ENCODE measurements at regions not wholly inside any gene's neighbourhood (a gene's known extent, or its start where the extent isn't known, plus 50 kb on each side); places are given as distances from the start of the nearest gene placed in this dataset.

DNA sequence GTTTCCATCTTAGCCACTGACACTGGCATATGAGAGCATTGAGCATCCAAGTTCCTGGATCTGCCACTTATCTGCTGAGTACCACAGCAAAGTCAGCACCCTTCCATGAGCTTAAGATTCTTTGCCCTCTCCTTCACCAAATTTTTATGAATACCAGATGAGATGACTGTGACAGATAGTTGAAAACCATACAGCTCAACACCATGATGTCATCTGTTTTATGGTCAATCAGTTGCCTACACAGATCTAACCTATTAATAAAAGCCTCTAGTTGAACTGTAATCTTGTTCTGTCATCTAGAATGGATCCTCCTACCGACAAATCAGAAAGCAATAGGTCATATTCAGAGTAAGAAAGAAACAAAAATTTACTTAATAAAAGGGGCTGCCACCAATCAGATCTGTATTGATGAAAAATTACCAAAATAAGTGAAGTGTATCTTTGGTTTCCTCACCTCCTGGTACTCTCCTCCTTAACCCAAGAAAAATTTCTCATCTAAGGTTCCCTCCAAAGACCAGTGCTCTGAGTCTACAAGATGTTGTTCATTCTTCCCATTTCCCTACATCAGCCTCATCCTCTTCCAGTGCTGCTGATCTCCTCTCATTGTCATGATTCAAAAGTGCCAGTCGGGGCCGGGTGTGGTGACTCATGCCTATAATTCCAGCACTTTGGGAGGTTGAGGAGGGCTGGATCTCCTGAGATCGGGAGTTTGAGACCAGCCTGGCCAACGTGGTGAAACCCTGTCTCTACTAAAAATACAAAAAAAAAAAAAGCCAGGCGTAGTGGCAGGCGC is 138.8 kb upstream of the CTTNBP2NL start:
- ATAC-seq (no peak), DNase-seq (no peak)
- Histone ChIP-seq H3K36me3 (ENCODE audit: insufficient read depth in 1 of 2, low read depth in 1 of 2) (no peaks in the 10 kb centered on the region), H3K4me3 (no peak overlapping the region), H3K4me1 (no peaks in the 10 kb centered on the region), H3K27ac (no peak overlapping the region), H3K27me3 (ENCODE audit: insufficient read depth in 3 of 3, low read length in 2 of 3) (no peaks in the 10 kb centered on the region), H3K9me3 (no peaks in the 10 kb centered on the region)
- intact Hi-C loops (cut with DNase I), result no loop called here
- WGBS, 3 donors, result 68 to 79% (median 71%) methylated on average over 7 of the region's 7 CpGs
- TF ChIP-seq, protein P1, sequence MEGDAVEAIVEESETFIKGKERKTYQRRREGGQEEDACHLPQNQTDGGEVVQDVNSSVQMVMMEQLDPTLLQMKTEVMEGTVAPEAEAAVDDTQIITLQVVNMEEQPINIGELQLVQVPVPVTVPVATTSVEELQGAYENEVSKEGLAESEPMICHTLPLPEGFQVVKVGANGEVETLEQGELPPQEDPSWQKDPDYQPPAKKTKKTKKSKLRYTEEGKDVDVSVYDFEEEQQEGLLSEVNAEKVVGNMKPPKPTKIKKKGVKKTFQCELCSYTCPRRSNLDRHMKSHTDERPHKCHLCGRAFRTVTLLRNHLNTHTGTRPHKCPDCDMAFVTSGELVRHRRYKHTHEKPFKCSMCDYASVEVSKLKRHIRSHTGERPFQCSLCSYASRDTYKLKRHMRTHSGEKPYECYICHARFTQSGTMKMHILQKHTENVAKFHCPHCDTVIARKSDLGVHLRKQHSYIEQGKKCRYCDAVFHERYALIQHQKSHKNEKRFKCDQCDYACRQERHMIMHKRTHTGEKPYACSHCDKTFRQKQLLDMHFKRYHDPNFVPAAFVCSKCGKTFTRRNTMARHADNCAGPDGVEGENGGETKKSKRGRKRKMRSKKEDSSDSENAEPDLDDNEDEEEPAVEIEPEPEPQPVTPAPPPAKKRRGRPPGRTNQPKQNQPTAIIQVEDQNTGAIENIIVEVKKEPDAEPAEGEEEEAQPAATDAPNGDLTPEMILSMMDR (IDR thresholded peaks at IDR 0.05), result no peak

DNA sequence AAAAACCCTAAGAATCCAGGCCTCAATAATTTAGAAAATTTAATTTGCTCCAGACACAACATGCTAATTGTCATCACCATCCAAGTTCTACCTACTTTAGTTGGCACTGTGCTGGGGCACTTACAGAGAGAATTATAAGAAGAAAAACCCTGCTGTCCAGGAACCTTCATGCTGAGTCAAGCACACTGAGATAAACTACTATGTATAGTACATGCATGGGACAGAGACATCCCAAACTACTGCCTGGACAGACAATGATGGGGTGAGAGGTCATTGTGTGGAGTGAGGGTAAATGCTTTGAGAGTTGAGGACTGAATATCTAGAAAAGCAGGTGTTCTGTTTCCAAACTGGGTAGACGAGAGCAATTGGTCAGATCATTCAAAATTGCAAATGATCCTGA is 135.3 kb upstream of the CTTNBP2NL start:
- H3K4me1 ChIP-seq, result no peaks in the 10 kb centered on the region
- TF ChIP-seq, protein P1 (IDR thresholded peaks at IDR 0.05), result no peak
- no peak for DNase-seq
- 82 to 92% (median 91%) methylated on average over 1 of the region's 1 CpG for WGBS, 3 donors
- H3K27ac ChIP-seq, result no peak overlapping the region
- ATAC-seq, result no peak
- no peaks in the 10 kb centered on the region for H3K36me3 ChIP-seq (ENCODE audit: insufficient read depth in 1 of 2, low read depth in 1 of 2)
- no peak overlapping the region for H3K4me3 ChIP-seq
- H3K9me3 ChIP-seq, result no peaks in the 10 kb centered on the region
- intact Hi-C loops (cut with DNase I), result no loop called here
- H3K27me3 ChIP-seq (ENCODE audit: insufficient read depth in 3 of 3, low read length in 2 of 3), result no peaks in the 10 kb centered on the region

DNA sequence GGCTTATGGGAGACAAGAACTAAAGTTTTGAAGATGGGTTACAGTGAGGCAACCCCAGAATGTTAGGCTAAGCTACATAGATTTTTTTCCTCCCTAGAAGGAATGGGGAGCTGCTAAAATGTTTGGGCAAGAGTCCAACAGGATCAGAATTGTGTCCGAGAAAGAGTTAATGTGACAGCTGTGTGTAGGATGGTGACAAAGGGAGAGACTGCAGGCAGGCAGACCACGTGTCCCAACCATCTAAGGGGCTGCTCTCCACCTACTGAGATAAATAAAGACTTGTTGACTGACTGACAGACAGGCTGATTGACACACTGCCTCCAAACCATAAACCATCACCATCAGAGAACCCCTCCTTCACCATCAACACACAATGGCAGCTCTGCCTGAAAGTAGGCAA is 133.7 kb upstream of the CTTNBP2NL start:
- Histone ChIP-seq H3K4me1 (no peaks in the 10 kb centered on the region), H3K9me3 (no peaks in the 10 kb centered on the region), H3K4me3 (no peak overlapping the region), H3K27me3 (ENCODE audit: insufficient read depth in 3 of 3, low read length in 2 of 3) (no peaks in the 10 kb centered on the region), H3K36me3 (ENCODE audit: insufficient read depth in 1 of 2, low read depth in 1 of 2) (no peaks in the 10 kb centered on the region), H3K27ac (no peak overlapping the region)
- WGBS, 3 donors, result 35 to 51% (median 39%) methylated on average over 2 of the region's 2 CpGs
- ATAC-seq (no peak), DNase-seq (no peak)
- intact Hi-C loops (cut with DNase I), result no loop called here
- TF ChIP-seq, protein P1 (IDR thresholded peaks at IDR 0.05), result no peak

DNA sequence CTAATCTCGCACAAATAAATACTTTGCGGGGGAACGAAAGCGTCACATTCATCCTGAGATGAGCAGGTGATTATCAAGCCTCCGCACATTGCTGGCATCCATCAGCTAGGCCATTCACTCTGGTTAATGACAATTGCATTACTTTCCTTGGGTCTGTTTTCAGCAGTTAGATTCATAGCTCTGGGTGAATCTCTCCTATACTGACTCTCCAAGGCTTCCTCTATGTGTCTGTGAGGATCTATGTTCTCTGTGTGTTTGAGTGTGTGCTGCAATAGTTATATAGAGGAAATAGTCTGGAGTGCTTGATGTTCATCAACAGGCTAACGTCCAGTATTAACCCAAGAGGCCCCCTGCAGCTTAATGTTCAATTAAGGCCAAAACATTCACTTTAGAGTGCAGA is 133.0 kb upstream of the CTTNBP2NL start:
- TF ChIP-seq, protein P1 (IDR thresholded peaks at IDR 0.05), result no peak
- WGBS, 3 donors, result 79 to 85% (median 81%) methylated on average over 6 of the region's 6 CpGs

DNA sequence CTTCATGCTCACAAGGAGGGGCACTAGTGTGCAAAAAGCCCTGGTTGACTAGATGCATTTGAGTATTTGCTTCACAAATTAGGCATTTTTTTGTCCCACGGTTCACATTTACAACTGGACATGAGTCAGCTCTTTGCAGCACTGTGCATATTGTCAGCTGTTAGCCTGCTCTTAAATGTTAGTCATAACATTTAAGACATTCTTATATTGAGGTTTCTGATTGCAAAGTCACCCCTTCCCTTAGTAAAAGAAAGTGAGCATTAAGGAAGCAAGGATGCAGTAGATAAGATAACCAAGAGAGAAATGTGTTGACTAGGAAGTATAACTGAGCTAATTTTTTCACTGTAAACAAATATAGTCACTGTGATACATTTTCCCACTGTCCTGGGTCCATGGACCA is 132.6 kb upstream of the CTTNBP2NL start:
- Histone ChIP-seq H3K4me3 (no peak overlapping the region), H3K4me1 (no peaks in the 10 kb centered on the region), H3K27me3 (ENCODE audit: insufficient read depth in 3 of 3, low read length in 2 of 3) (no peaks in the 10 kb centered on the region), H3K36me3 (ENCODE audit: insufficient read depth in 1 of 2, low read depth in 1 of 2) (no peaks in the 10 kb centered on the region), H3K27ac (no peak overlapping the region), H3K9me3 (no peaks in the 10 kb centered on the region)
- intact Hi-C loops (cut with DNase I), result no loop called here
- DNase-seq (no peak), ATAC-seq (no peak)
- TF ChIP-seq, protein P1 (IDR thresholded peaks at IDR 0.05), result no peak
- WGBS, 3 donors, result 30 to 38% (median 33%) methylated on average over 1 of the region's 1 CpG

More for the DNA sequence above, 133.0 kb upstream of the CTTNBP2NL start:
- no peak for DNase-seq
- no peaks in the 10 kb centered on the region for H3K36me3 ChIP-seq (ENCODE audit: insufficient read depth in 1 of 2, low read depth in 1 of 2)
- H3K27ac ChIP-seq, result no peak overlapping the region
- no peak overlapping the region for H3K4me3 ChIP-seq
- H3K4me1 ChIP-seq, result no peaks in the 10 kb centered on the region
- no peaks in the 10 kb centered on the region for H3K9me3 ChIP-seq
- intact Hi-C loops (cut with DNase I), result no loop called here
- no peaks in the 10 kb centered on the region for H3K27me3 ChIP-seq (ENCODE audit: insufficient read depth in 3 of 3, low read length in 2 of 3)
- no peak for ATAC-seq
